ENCODE measurements at regions not wholly inside any gene's neighbourhood (a gene's known extent, or its start where the extent isn't known, plus 50 kb on each side); places are given as distances from the start of the nearest gene placed in this dataset.

DNA sequence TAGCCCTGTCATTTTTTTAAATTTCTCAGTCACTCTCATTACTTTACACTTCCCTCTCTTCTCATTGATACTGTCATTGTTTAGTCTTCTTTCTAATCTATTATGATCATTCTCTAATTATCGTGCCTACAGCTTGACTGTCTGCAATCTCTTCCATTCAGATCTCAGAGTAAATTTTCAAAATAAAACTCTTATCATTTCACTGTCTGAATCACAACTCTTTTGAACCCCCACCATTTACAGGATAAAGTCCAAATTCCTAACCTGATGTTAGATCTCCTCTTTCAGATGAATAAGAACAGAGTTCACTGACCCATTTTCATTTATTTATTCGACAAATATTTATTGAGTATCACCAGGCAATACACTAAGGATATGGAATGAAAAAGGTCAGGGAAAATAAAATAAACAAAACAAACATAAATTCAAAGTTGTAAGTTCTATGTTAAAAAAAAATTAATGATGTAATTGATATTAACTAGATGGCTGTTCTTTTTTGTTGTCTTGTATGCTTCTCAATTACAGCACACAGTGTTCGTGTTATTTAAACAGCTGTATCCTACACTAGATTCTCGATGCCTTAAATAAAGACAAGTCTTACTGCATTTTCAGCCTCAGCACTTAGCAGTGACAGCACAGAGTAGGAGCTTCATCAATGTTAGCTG, 631.0 kb downstream of the IRS1 start:
- H2AFZ ChIP-seq: no peak overlapping the region
- H4K20me1 ChIP-seq (replicated peaks; ENCODE audit: insufficient read depth): no peaks in the 10 kb centered on the region
- no peaks in the 10 kb centered on the region for H3K79me2 ChIP-seq (replicated peaks; ENCODE audit: insufficient read depth)
- H3F3A ChIP-seq (replicated peaks; ENCODE audit: low read depth): no peaks in the 10 kb centered on the region
- peaks cover 6% of the 10 kb centered on the region; the same call in 2 of the 3 replicates for H3K4me1 Mint-ChIP-seq
- no peak for DNase-seq (ENCODE audit: low spot score)
- no peak for ATAC-seq
- H3K36me3 ChIP-seq (ENCODE audit: insufficient read depth): no peaks in the 10 kb centered on the region
- no peaks in the 10 kb centered on the region for H3K9me3 Mint-ChIP-seq
- no peaks in the 10 kb centered on the region for H3K9me2 ChIP-seq (ENCODE audit: insufficient read depth)
- H3K27me3 Mint-ChIP-seq (ENCODE audit: insufficient read depth, low read depth, poor library complexity): no peaks in the 10 kb centered on the region
- no peaks in the 10 kb centered on the region for H3K27me3 ChIP-seq (ENCODE audit: insufficient read depth)
- TF ChIP-seq ZNF331 (CRISPR knock-in tag; IDR thresholded peaks at IDR 0.05; ENCODE audit: low read depth) (no peak), NANOG (IDR thresholded peaks at IDR 0.05; ENCODE audit: borderline replicate concordance) (no peak)
- H3K36me3 Mint-ChIP-seq (ENCODE audit: low read depth): no peaks in the 10 kb centered on the region
- no peak overlapping the region for H3K4me3 ChIP-seq
- peaks cover 8% of the 10 kb centered on the region; the same call in 1 of the 2 replicates for H3K4me1 ChIP-seq (ENCODE audit: insufficient read depth)
- H3K4me2 ChIP-seq: no peak overlapping the region
- no peak overlapping the region for H3K27ac ChIP-seq (ENCODE audit: low read depth)
- no peak overlapping the region for H3K4me3 Mint-ChIP-seq
- no peak overlapping the region for H3K27ac Mint-ChIP-seq

DNA sequence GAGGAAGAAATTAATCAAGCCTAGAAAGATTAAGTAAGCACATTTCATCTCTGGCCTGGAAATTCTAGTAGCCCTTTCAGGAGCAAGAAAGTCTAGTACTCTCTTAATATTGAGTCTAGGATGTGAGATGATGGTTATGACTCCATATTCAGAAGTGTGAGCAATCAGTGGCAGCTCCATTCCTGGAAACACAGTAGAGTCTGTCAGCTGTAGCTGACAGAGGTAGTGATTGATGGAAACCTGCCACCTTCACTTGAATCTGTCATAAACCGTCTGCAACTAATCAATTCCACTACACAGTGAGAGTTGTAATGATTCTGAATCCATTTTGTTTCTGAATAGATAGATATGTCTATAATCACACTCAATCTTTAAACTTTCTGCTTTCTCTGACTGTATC, 635.1 kb downstream of the IRS1 start:
- ATAC-seq (no peak), DNase-seq (ENCODE audit: low spot score) (no peak)
- no peak overlapping the region for H3K4me3 Mint-ChIP-seq
- Histone ChIP-seq H3K4me3 (no peak overlapping the region), H3K27ac (ENCODE audit: low read depth) (no peak overlapping the region), H3K36me3 (ENCODE audit: insufficient read depth) (no peaks in the 10 kb centered on the region), H4K20me1 (replicated peaks; ENCODE audit: insufficient read depth) (no peaks in the 10 kb centered on the region), H3K4me1 (ENCODE audit: insufficient read depth) (peaks cover 14% of the 10 kb centered on the region), H2AFZ (no peak overlapping the region), H3K9me2 (ENCODE audit: insufficient read depth) (no peaks in the 10 kb centered on the region), H3K4me2 (no peak overlapping the region), H3K27me3 (ENCODE audit: insufficient read depth) (no peaks in the 10 kb centered on the region), H3K79me2 (replicated peaks; ENCODE audit: insufficient read depth) (no peaks in the 10 kb centered on the region), H3F3A (replicated peaks; ENCODE audit: low read depth) (no peaks in the 10 kb centered on the region)
- no peaks in the 10 kb centered on the region for H3K36me3 Mint-ChIP-seq (ENCODE audit: low read depth)
- H3K9me3 Mint-ChIP-seq: no peaks in the 10 kb centered on the region
- no peaks in the 10 kb centered on the region for H3K27me3 Mint-ChIP-seq (ENCODE audit: insufficient read depth, low read depth, poor library complexity)
- H3K4me1 Mint-ChIP-seq: peaks cover 11% of the 10 kb centered on the region; the same call in 2 of the 3 replicates
- H3K27ac Mint-ChIP-seq: no peak overlapping the region
- TF ChIP-seq, protein P1, sequence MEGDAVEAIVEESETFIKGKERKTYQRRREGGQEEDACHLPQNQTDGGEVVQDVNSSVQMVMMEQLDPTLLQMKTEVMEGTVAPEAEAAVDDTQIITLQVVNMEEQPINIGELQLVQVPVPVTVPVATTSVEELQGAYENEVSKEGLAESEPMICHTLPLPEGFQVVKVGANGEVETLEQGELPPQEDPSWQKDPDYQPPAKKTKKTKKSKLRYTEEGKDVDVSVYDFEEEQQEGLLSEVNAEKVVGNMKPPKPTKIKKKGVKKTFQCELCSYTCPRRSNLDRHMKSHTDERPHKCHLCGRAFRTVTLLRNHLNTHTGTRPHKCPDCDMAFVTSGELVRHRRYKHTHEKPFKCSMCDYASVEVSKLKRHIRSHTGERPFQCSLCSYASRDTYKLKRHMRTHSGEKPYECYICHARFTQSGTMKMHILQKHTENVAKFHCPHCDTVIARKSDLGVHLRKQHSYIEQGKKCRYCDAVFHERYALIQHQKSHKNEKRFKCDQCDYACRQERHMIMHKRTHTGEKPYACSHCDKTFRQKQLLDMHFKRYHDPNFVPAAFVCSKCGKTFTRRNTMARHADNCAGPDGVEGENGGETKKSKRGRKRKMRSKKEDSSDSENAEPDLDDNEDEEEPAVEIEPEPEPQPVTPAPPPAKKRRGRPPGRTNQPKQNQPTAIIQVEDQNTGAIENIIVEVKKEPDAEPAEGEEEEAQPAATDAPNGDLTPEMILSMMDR (conservative IDR thresholded peaks at IDR 0.05; ENCODE audit: low read depth in 2 of 2): no peak
- TF ChIP-seq, protein P2, sequence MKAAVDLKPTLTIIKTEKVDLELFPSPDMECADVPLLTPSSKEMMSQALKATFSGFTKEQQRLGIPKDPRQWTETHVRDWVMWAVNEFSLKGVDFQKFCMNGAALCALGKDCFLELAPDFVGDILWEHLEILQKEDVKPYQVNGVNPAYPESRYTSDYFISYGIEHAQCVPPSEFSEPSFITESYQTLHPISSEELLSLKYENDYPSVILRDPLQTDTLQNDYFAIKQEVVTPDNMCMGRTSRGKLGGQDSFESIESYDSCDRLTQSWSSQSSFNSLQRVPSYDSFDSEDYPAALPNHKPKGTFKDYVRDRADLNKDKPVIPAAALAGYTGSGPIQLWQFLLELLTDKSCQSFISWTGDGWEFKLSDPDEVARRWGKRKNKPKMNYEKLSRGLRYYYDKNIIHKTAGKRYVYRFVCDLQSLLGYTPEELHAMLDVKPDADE (IDR thresholded peaks at IDR 0.05): no peak
- TF ChIP-seq, protein P3, sequence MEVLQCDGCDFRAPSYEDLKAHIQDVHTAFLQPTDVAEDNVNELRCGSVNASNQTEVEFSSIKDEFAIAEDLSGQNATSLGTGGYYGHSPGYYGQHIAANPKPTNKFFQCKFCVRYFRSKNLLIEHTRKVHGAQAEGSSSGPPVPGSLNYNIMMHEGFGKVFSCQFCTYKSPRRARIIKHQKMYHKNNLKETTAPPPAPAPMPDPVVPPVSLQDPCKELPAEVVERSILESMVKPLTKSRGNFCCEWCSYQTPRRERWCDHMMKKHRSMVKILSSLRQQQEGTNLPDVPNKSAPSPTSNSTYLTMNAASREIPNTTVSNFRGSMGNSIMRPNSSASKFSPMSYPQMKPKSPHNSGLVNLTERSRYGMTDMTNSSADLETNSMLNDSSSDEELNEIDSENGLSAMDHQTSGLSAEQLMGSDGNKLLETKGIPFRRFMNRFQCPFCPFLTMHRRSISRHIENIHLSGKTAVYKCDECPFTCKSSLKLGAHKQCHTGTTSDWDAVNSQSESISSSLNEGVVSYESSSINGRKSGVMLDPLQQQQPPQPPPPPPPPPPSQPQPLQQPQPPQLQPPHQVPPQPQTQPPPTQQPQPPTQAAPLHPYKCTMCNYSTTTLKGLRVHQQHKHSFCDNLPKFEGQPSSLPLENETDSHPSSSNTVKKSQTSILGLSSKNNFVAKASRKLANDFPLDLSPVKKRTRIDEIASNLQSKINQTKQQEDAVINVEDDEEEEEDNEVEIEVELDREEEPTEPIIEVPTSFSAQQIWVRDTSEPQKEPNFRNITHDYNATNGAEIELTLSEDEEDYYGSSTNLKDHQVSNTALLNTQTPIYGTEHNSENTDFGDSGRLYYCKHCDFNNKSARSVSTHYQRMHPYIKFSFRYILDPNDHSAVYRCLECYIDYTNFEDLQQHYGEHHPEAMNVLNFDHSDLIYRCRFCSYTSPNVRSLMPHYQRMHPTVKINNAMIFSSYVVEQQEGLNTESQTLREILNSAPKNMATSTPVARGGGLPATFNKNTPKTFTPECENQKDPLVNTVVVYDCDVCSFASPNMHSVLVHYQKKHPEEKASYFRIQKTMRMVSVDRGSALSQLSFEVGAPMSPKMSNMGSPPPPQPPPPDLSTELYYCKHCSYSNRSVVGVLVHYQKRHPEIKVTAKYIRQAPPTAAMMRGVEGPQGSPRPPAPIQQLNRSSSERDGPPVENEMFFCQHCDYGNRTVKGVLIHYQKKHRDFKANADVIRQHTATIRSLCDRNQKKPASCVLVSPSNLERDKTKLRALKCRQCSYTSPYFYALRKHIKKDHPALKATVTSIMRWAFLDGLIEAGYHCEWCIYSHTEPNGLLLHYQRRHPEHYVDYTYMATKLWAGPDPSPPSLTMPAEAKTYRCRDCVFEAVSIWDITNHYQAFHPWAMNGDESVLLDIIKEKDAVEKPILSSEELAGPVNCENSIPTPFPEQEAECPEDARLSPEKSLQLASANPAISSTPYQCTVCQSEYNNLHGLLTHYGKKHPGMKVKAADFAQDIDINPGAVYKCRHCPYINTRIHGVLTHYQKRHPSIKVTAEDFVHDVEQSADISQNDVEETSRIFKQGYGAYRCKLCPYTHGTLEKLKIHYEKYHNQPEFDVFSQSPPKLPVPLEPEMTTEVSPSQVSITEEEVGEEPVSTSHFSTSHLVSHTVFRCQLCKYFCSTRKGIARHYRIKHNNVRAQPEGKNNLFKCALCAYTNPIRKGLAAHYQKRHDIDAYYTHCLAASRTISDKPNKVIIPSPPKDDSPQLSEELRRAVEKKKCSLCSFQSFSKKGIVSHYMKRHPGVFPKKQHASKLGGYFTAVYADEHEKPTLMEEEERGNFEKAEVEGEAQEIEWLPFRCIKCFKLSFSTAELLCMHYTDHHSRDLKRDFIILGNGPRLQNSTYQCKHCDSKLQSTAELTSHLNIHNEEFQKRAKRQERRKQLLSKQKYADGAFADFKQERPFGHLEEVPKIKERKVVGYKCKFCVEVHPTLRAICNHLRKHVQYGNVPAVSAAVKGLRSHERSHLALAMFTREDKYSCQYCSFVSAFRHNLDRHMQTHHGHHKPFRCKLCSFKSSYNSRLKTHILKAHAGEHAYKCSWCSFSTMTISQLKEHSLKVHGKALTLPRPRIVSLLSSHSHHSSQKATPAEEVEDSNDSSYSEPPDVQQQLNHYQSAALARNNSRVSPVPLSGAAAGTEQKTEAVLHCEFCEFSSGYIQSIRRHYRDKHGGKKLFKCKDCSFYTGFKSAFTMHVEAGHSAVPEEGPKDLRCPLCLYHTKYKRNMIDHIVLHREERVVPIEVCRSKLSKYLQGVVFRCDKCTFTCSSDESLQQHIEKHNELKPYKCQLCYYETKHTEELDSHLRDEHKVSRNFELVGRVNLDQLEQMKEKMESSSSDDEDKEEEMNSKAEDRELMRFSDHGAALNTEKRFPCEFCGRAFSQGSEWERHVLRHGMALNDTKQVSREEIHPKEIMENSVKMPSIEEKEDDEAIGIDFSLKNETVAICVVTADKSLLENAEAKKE (CRISPR knock-in tag; IDR thresholded peaks at IDR 0.05): no peak
- TF ChIP-seq ZNF331 (CRISPR knock-in tag; IDR thresholded peaks at IDR 0.05; ENCODE audit: low read depth) (no peak), EZH2phosphoT487 (IDR thresholded peaks at IDR 0.05; ENCODE audit: unreplicated experiment) (no peak), CREB1 (CRISPR knock-in tag; IDR thresholded peaks at IDR 0.05; ENCODE audit: low read depth) (no peak), STAT1 (IDR thresholded peaks at IDR 0.05; ENCODE audit: unreplicated experiment) (no peak), ZNF114 (CRISPR knock-in tag; IDR thresholded peaks at IDR 0.05) (no peak), JUNB (IDR thresholded peaks at IDR 0.05; ENCODE audit: unreplicated experiment) (no peak), EZH2 (IDR thresholded peaks at IDR 0.05; ENCODE audit: low read depth, unreplicated experiment) (no peak), POLR2AphosphoS5 (IDR thresholded peaks at IDR 0.05; ENCODE audit: low read depth) (no peak), NANOG (IDR thresholded peaks at IDR 0.05; ENCODE audit: borderline replicate concordance) (no peak)
